MM.1S (cell line): ENCODE measurements at regions not wholly inside any gene's neighbourhood (a gene's known extent, or its start where the extent isn't known, plus 50 kb on each side); places are given as distances from the start of the nearest gene placed in this dataset.

Source experiments
- DNase-seq: peaks from one replicate; pipeline ENCODE4 v3.0.0-alpha.2; 2015
- H2AFZ ChIP-seq: fragments of 300-600 bp; sonication (generic); 2 replicates; pipeline ENCODE4 v1.6.0; 2016; ENCODE audit warnings: antibody characterized with exemption, low read length
- H3F3A ChIP-seq: fragments of 300-600 bp; sonication (generic); 2 replicates; pipeline ENCODE4 v1.6.1; 2016; ENCODE audit warnings: mild to moderate bottlenecking, antibody characterized with exemption, low read length, moderate library complexity, mixed read lengths; ENCODE audit not compliant: insufficient read depth
- H3K27ac ChIP-seq: fragments of 300-600 bp; sonication (generic); 2 replicates; pipeline ENCODE4 v1.5.1; 2016; ENCODE audit warnings: mild to moderate bottlenecking, low read length
- H3K27me3 ChIP-seq: fragments of 300-600 bp; sonication (generic); replicated peaks from 2 replicates; pipeline ENCODE4 v1.6.0; 2016; ENCODE audit warnings: low read length; ENCODE audit not compliant: insufficient read depth
- H3K36me3 ChIP-seq: fragments of 300-600 bp; sonication (generic); replicated peaks from 2 replicates; pipeline ENCODE4 v1.6.1; 2016; ENCODE audit warnings: mild to moderate bottlenecking, low read length, mixed read lengths; ENCODE audit not compliant: insufficient read depth
- H3K4me1 ChIP-seq: fragments of 300-600 bp; sonication (generic); 2 replicates; pipeline ENCODE4 v1.6.1; 2016; ENCODE audit warnings: low read length, mixed read lengths
- H3K4me2 ChIP-seq: fragments of 300-600 bp; sonication (generic); 2 replicates; pipeline ENCODE4 v1.6.0; 2016; ENCODE audit warnings: low read depth, low read length
- H3K4me3 ChIP-seq: fragments of 300-600 bp; sonication (generic); 2 replicates; pipeline ENCODE4 v1.5.1; 2016; ENCODE audit warnings: low read length, mixed read lengths
- H3K79me2 ChIP-seq: fragments of 300-600 bp; sonication (generic); 2 replicates; pipeline ENCODE4 v1.6.1; 2016; ENCODE audit warnings: mixed run types, low read length, mixed read lengths
- H3K9ac ChIP-seq: fragments of 300-600 bp; sonication (generic); 2 replicates; pipeline ENCODE4 v1.6.1; 2016; ENCODE audit warnings: low read length, mixed read lengths
- H3K9me2 ChIP-seq: fragments of 300-600 bp; sonication (generic); replicated peaks from 2 replicates; pipeline ENCODE4 v1.6.1; 2016; ENCODE audit warnings: mild to moderate bottlenecking, low read length, mixed read lengths; ENCODE audit not compliant: insufficient read depth
- H3K9me3 ChIP-seq: fragments of 300-600 bp; sonication (generic); replicated peaks from 2 replicates; pipeline ENCODE4 v1.6.1; 2016; ENCODE audit warnings: mild to moderate bottlenecking, low read length, mixed read lengths; ENCODE audit not compliant: insufficient read depth
- H4K20me1 ChIP-seq: fragments of 300-600 bp; sonication (generic); 2 replicates; pipeline ENCODE4 v1.6.1; 2016; ENCODE audit warnings: mild to moderate bottlenecking, low read length, moderate library complexity, mixed read lengths; ENCODE audit not compliant: insufficient read depth
- EZH2 ChIP-seq: fragments of 300-600 bp; sonication (generic); optimal IDR thresholded peaks from 2 replicates; pipeline ENCODE3; 2017; ENCODE audit warnings: low read depth, mild to moderate bottlenecking, antibody characterized with exemption, low read length, mixed read lengths
- EZH2phosphoT487 ChIP-seq: fragments of 300-600 bp; sonication (generic); IDR thresholded peaks from 2 replicates; pipeline ENCODE4 v1.6.1; 2018; ENCODE audit warnings: antibody characterized with exemption, low read length
- TF ChIP-seq, protein P1 (sequence below): fragments of 300-600 bp; sonication (generic); IDR thresholded peaks from 2 replicates; pipeline ENCODE4 v1.5.1; 2016; ENCODE audit warnings: antibody characterized with exemption, low read length, mixed read lengths

DNA sequence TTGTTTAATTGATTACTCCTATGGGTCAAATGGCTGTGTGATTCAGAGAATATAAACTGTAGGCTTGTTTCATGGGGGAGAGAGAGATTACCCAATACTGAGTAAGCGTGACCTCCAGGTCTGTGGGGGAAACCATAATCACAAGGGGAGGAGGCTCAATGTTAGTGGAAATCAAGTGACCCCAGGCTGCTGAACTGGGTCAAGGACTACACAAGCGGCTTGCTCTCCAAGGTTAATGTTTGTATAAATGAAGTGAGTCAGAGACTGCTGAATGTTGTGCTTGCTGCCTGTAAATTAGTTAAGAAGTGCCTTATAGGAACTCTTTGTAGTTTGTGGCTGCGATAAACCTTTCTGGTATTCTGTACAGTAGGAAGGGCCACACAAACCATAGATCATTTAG is 479.7 kb downstream of the AACS start:
- no peak for DNase-seq
- TF ChIP-seq, protein P1, sequence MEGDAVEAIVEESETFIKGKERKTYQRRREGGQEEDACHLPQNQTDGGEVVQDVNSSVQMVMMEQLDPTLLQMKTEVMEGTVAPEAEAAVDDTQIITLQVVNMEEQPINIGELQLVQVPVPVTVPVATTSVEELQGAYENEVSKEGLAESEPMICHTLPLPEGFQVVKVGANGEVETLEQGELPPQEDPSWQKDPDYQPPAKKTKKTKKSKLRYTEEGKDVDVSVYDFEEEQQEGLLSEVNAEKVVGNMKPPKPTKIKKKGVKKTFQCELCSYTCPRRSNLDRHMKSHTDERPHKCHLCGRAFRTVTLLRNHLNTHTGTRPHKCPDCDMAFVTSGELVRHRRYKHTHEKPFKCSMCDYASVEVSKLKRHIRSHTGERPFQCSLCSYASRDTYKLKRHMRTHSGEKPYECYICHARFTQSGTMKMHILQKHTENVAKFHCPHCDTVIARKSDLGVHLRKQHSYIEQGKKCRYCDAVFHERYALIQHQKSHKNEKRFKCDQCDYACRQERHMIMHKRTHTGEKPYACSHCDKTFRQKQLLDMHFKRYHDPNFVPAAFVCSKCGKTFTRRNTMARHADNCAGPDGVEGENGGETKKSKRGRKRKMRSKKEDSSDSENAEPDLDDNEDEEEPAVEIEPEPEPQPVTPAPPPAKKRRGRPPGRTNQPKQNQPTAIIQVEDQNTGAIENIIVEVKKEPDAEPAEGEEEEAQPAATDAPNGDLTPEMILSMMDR = no peak
- TF ChIP-seq EZH2phosphoT487 (no peak), EZH2 (no peak)

DNA sequence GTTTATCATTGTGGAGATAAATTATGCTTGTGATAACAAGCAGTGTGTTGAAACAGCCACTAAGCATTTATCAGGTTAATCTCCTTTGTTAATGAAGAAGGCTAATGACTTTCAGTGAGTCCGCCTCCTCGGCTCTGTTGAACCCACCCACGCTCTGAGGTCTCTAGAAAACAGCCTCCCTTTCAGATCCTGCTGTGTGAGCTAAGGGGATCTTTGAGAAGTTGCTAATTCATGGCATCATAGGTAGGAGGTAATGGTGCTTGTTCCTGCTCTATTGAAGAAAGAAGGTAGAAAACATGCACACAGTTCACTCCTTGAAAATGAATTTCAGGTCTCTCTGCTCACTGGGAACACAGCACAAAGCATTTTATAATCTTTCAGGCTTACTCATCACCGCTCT is 483.9 kb downstream of the AACS start:
- Histone ChIP-seq H3K27ac (no peak overlapping the region), H3K9me3 (no peaks in the 10 kb centered on the region), H3K9ac (no peak overlapping the region), H3K4me3 (no peak overlapping the region), H3K27me3 (no peaks in the 10 kb centered on the region), H3K79me2 (no peaks in the 10 kb centered on the region), H3K36me3 (no peaks in the 10 kb centered on the region), H3K4me2 (no peak overlapping the region), H3K4me1 (no peaks in the 10 kb centered on the region), H2AFZ (no peak overlapping the region), H3K9me2 (no peaks in the 10 kb centered on the region), H4K20me1 (no peaks in the 10 kb centered on the region), H3F3A (no peaks in the 10 kb centered on the region)
- TF ChIP-seq EZH2phosphoT487 = no peak
- TF ChIP-seq, protein P1 = no peak
- no peak for TF ChIP-seq EZH2
- no peak for DNase-seq

More for the DNA sequence above, 479.7 kb downstream of the AACS start:
- H3K36me3 ChIP-seq = no peaks in the 10 kb centered on the region
- H3K9me2 ChIP-seq = no peaks in the 10 kb centered on the region
- H3K4me1 ChIP-seq = no peaks in the 10 kb centered on the region
- H3K4me3 ChIP-seq = no peak overlapping the region
- no peak overlapping the region for H2AFZ ChIP-seq
- H3F3A ChIP-seq = no peaks in the 10 kb centered on the region
- H3K27ac ChIP-seq = no peak overlapping the region
- no peak overlapping the region for H3K9ac ChIP-seq
- no peaks in the 10 kb centered on the region for H3K27me3 ChIP-seq
- no peaks in the 10 kb centered on the region for H3K79me2 ChIP-seq
- H4K20me1 ChIP-seq = no peaks in the 10 kb centered on the region
- no peaks in the 10 kb centered on the region for H3K9me3 ChIP-seq
- no peak overlapping the region for H3K4me2 ChIP-seq

DNA sequence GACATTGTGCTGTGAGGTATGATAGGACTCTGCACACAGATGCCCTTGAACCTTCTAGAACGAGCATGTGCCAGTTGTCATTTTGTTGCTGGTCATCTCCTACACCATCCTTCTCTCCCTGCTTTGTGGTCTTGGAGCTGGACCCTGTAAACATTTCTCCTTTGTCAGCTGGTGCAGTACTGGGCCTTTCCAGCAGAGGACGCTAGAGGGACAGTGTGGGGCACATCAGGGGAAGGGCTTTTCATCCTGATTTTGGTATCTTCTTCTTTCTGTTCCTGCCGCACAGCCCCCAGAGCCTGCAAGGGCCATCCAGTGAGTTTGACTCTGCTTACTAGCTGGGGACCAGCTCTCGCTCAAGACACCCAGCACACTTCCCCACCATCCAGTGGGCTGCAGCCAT is 484.6 kb downstream of the AACS start:
- no peaks in the 10 kb centered on the region for H3K9me3 ChIP-seq
- no peaks in the 10 kb centered on the region for H3K27me3 ChIP-seq
- no peaks in the 10 kb centered on the region for H4K20me1 ChIP-seq
- TF ChIP-seq EZH2phosphoT487 (no peak), EZH2 (no peak)
- TF ChIP-seq, protein P1 = peak; percentile 28; the same call in 1 of the 2 replicates
- no peaks in the 10 kb centered on the region for H3K36me3 ChIP-seq
- no peak for DNase-seq
- no peaks in the 10 kb centered on the region for H3F3A ChIP-seq
- no peaks in the 10 kb centered on the region for H3K9me2 ChIP-seq
- H2AFZ ChIP-seq = no peak overlapping the region
- no peaks in the 10 kb centered on the region for H3K79me2 ChIP-seq
- no peak overlapping the region for H3K4me3 ChIP-seq
- H3K27ac ChIP-seq = no peak overlapping the region
- H3K9ac ChIP-seq = no peak overlapping the region
- no peaks in the 10 kb centered on the region for H3K4me1 ChIP-seq
- H3K4me2 ChIP-seq = no peak overlapping the region
